GM12878 (cell line): ENCODE measurements at regions not wholly inside any gene's neighbourhood (a gene's known extent, or its start where the extent isn't known, plus 50 kb on each side); places are given as distances from the start of the nearest gene placed in this dataset.

Experiments used
- CHD2 ChIP-seq: IDR thresholded peaks from 2 replicates; pipeline ENCODE4 v1.6.1; 2011; ENCODE audit warnings: low read depth, low read length, improper control_type of control experiment, borderline replicate concordance
- ELK1 ChIP-seq: IDR thresholded peaks from 2 replicates; pipeline ENCODE4 v1.6.1; 2012; ENCODE audit warnings: low read depth, low read length, improper control_type of control experiment
- EZH2 ChIP-seq: IDR thresholded peaks from 2 replicates; pipeline ENCODE4 v1.6.1; 2012; ENCODE audit warnings: low read depth, mild to moderate bottlenecking, control low read depth, inconsistent platforms, low read length, borderline replicate concordance; ENCODE audit not compliant: control insufficient read depth
- MYC ChIP-seq: IDR thresholded peaks from 2 replicates; pipeline ENCODE4 v1.6.1; 2011; ENCODE audit warnings: mild to moderate bottlenecking, low read length, moderate library complexity, inconsistent platforms; ENCODE audit not compliant: insufficient read depth, insufficient replicate concordance, insufficient read length, severe bottlenecking
- NBN ChIP-seq: fragments of 450-650 bp; IDR thresholded peaks from 2 replicates; pipeline ENCODE4 v1.6.1; 2016
- NFIC ChIP-seq: IDR thresholded peaks from 2 replicates; pipeline ENCODE4 v1.6.1; 2012; ENCODE audit warnings: low read depth, mild to moderate bottlenecking, inconsistent platforms, low read length, moderate library complexity
- PKNOX1 ChIP-seq: fragments of 450-650 bp; IDR thresholded peaks from 2 replicates; pipeline ENCODE4 v1.6.1; 2016; ENCODE audit warnings: mild to moderate bottlenecking
- POLR2A ChIP-seq: IDR thresholded peaks from 2 replicates; pipeline ENCODE4 v1.6.1; 2011; ENCODE audit warnings: low read depth, mild to moderate bottlenecking, low read length
- RFX5 ChIP-seq: IDR thresholded peaks from 2 replicates; pipeline ENCODE4 v1.6.1; 2011; ENCODE audit warnings: low read depth, low read length, improper control_type of control experiment
- SP1 ChIP-seq: IDR thresholded peaks from one replicate; pipeline ENCODE4 v1.6.1; 2011; ENCODE audit warnings: low read depth, low read length
- ZNF384 ChIP-seq: IDR thresholded peaks from 2 replicates; pipeline ENCODE4 v1.6.1; 2012; ENCODE audit warnings: low read depth, mild to moderate bottlenecking, low read length, improper control_type of control experiment, borderline replicate concordance
- TF ChIP-seq, protein P1 (sequence below), 3 experiments: IDR thresholded peaks in 2 of 3; conservative IDR thresholded peaks in 1 of 3; 2 replicates each; pipeline ENCODE4 v1.5.1; 2011; ENCODE audit warnings: low read depth in 3 of 3, low read length in 3 of 3, mild to moderate bottlenecking in 3 of 3, control low read depth in 2 of 3, moderate library complexity in 2 of 3, inconsistent platforms in 1 of 3, mixed read lengths in 1 of 3; ENCODE audit not compliant: control insufficient read depth in 2 of 3, insufficient read depth in 1 of 3; ENCODE audit errors: extremely low read depth in 1 of 3

DNA sequence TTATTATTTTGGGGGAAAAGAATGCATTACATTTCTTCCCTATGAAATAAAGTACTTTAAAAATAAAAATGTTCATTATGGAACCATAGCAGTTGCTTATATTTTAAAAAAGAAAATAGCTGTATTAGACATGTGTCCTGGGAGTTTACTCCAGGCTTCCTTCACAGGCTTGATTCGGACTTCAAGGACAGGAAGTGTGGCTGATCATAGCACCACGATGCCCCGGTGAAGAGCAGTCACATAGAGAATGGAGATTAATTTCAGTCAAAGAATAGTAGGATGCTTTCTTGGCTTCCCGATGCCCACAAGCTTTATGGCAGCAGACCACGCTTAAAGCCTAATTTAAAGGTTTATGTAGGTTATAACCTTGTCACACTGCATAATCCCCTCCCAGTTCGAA, 125.1 kb downstream of the NPIPB5 start:
- TF ChIP-seq NBN (no peak), SP1 (no peak), POLR2A (no peak), PKNOX1 (no peak), ELK1 (no peak), MYC (no peak), ZNF384 (no peak), RFX5 (no peak), CHD2 (no peak), NFIC (no peak), EZH2 (no peak)
- TF ChIP-seq, protein P1, sequence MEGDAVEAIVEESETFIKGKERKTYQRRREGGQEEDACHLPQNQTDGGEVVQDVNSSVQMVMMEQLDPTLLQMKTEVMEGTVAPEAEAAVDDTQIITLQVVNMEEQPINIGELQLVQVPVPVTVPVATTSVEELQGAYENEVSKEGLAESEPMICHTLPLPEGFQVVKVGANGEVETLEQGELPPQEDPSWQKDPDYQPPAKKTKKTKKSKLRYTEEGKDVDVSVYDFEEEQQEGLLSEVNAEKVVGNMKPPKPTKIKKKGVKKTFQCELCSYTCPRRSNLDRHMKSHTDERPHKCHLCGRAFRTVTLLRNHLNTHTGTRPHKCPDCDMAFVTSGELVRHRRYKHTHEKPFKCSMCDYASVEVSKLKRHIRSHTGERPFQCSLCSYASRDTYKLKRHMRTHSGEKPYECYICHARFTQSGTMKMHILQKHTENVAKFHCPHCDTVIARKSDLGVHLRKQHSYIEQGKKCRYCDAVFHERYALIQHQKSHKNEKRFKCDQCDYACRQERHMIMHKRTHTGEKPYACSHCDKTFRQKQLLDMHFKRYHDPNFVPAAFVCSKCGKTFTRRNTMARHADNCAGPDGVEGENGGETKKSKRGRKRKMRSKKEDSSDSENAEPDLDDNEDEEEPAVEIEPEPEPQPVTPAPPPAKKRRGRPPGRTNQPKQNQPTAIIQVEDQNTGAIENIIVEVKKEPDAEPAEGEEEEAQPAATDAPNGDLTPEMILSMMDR (IDR thresholded peaks at IDR 0.05 in 2 of 3, conservative IDR thresholded peaks at IDR 0.05 in 1 of 3; ENCODE audit: control insufficient read depth in 2 of 3, extremely low read depth in 1 of 3, insufficient read depth in 1 of 3, low read depth in 3 of 3, low read length in 3 of 3) = no peak
